Activated CD8-positive, alpha-beta T cell treated with anti-CD3 and anti-CD28 coated beads, Interleukin-2, amount 10 ng/mL, durations not matched to agents 7 days and 5 days (primary cell): ENCODE measurements at regions not wholly inside any gene's neighbourhood (a gene's known extent, or its start where the extent isn't known, plus 50 kb on each side); places are given as distances from the start of the nearest gene placed in this dataset.

Experiments
- ATAC-seq: fragments of 150-1000 bp; cut with Tn5 transposase; one replicate; pipeline ENCODE4 v1.10.0; 2021; ENCODE audit warnings: moderate library complexity
- CTCF ChIA-PET: fragments of 350-600 bp; sonication (Branson Sonifier 250); formaldehyde crosslinking; loops from one replicate; lab custom pipeline; 2021; ENCODE audit warnings: antibody characterized with exemption; lab: Charles Lee
- POLR2A ChIA-PET: fragments of 350-600 bp; sonication (Branson Sonifier 250); formaldehyde crosslinking; loops from one replicate; lab custom pipeline; 2021; ENCODE audit warnings: antibody characterized with exemption; lab: Charles Lee
- DNase-seq: peaks from one replicate; pipeline ENCODE4 v3.0.0-alpha.2; 2020
- H3K27ac Mint-ChIP-seq: one replicate; pipeline ENCODE4 v1.8.0; 2021; ENCODE audit warnings: mild to moderate bottlenecking, mixed read lengths
- H3K27me3 Mint-ChIP-seq: one replicate; pipeline ENCODE4 v1.8.0; 2021; ENCODE audit warnings: low read depth, mixed read lengths
- H3K36me3 Mint-ChIP-seq: one replicate; pipeline ENCODE4 v1.8.0; 2021; ENCODE audit warnings: low read depth, mixed read lengths
- H3K4me1 Mint-ChIP-seq: one replicate; pipeline ENCODE4 v1.8.0; 2021; ENCODE audit warnings: low read depth, mixed read lengths
- H3K4me3 Mint-ChIP-seq: one replicate; pipeline ENCODE4 v1.8.0; 2021; ENCODE audit warnings: mild to moderate bottlenecking, mixed read lengths
- H3K9me3 Mint-ChIP-seq: one replicate; pipeline ENCODE4 v1.8.0; 2022; ENCODE audit warnings: mixed read lengths; ENCODE audit not compliant: insufficient read depth

GRCh38 chr7:67989142-67989541 lies 992.5 kb downstream of the TYW1 start:
- DNase-seq (no peak), ATAC-seq (no peak)
- Mint-ChIP-seq H3K36me3 (peaks cover 1% of the 10 kb centered on the region), H3K27ac (no peak overlapping the region), H3K27me3 (no peaks in the 10 kb centered on the region), H3K4me1 (no peaks in the 10 kb centered on the region), H3K9me3 (peaks cover 5% of the 10 kb centered on the region), H3K4me3 (no peak overlapping the region)
- ChIA-PET CTCF (no interaction called here), POLR2A (no interaction called here)

- ATAC-seq (no peak), DNase-seq (no peak)
- ChIA-PET CTCF (no interaction called here), POLR2A (no interaction called here)
- H3K4me1 Mint-ChIP-seq: no peaks in the 10 kb centered on the region
- H3K27ac Mint-ChIP-seq: no peak overlapping the region
- peaks cover 1% of the 10 kb centered on the region for H3K36me3 Mint-ChIP-seq
- H3K27me3 Mint-ChIP-seq: no peaks in the 10 kb centered on the region
- H3K4me3 Mint-ChIP-seq: no peak overlapping the region
- H3K9me3 Mint-ChIP-seq: no peaks in the 10 kb centered on the region
Measured at GRCh38 chr7:67990003-67990402, 993.4 kb downstream of the TYW1 start.

- Mint-ChIP-seq H3K9me3 (no peaks in the 10 kb centered on the region), H3K4me1 (no peaks in the 10 kb centered on the region), H3K4me3 (no peak overlapping the region), H3K36me3 (peaks cover 1% of the 10 kb centered on the region), H3K27ac (no peak overlapping the region), H3K27me3 (no peaks in the 10 kb centered on the region)
- ChIA-PET CTCF (no interaction called here), POLR2A (no interaction called here)
- ATAC-seq (no peak), DNase-seq (no peak)
Measured at GRCh38 chr7:67990716-67991115, 994.1 kb downstream of the TYW1 start.

- H3K27ac Mint-ChIP-seq: no peak overlapping the region
- CTCF ChIA-PET: no interaction called here
- H3K36me3 Mint-ChIP-seq: peaks cover 1% of the 10 kb centered on the region
- no peaks in the 10 kb centered on the region for H3K4me1 Mint-ChIP-seq
- H3K4me3 Mint-ChIP-seq: no peak overlapping the region
- POLR2A ChIA-PET: no interaction called here
- DNase-seq (no peak), ATAC-seq (no peak)
- H3K27me3 Mint-ChIP-seq: no peaks in the 10 kb centered on the region
- peaks cover 3% of the 10 kb centered on the region for H3K9me3 Mint-ChIP-seq
Measured at GRCh38 chr7:67992287-67992686, 995.7 kb downstream of the TYW1 start.

GRCh38 chr7:68005992-68006391 lies 1009.4 kb downstream of the TYW1 start:
- Mint-ChIP-seq H3K4me3 (no peak overlapping the region), H3K9me3 (peaks cover 18% of the 10 kb centered on the region), H3K27ac (no peak overlapping the region), H3K36me3 (no peaks in the 10 kb centered on the region), H3K27me3 (no peaks in the 10 kb centered on the region), H3K4me1 (no peaks in the 10 kb centered on the region)
- ChIA-PET CTCF (no interaction called here), POLR2A (no interaction called here)
- DNase-seq (no peak), ATAC-seq (no peak)

- no peaks in the 10 kb centered on the region for H3K4me1 Mint-ChIP-seq
- H3K4me3 Mint-ChIP-seq: no peak overlapping the region
- ATAC-seq: no peak
- peaks cover 14% of the 10 kb centered on the region for H3K9me3 Mint-ChIP-seq
- no peak overlapping the region for H3K27ac Mint-ChIP-seq
- H3K27me3 Mint-ChIP-seq: no peaks in the 10 kb centered on the region
- ChIA-PET POLR2A (no interaction called here), CTCF (no interaction called here)
- DNase-seq: no peak
- H3K36me3 Mint-ChIP-seq: no peaks in the 10 kb centered on the region
Measured at GRCh38 chr7:68006619-68007018, 1010.0 kb downstream of the TYW1 start.

- CTCF ChIA-PET: no interaction called here
- H3K9me3 Mint-ChIP-seq: peaks cover 5% of the 10 kb centered on the region
Measured at GRCh38 chr7:68009716-68010115, 1013.1 kb downstream of the TYW1 start.

GRCh38 chr7:68014031-68014736 lies 1017.6 kb downstream of the TYW1 start:
- Mint-ChIP-seq H3K4me1 (no peaks in the 10 kb centered on the region), H3K27me3 (no peaks in the 10 kb centered on the region), H3K27ac (no peak overlapping the region), H3K4me3 (no peak overlapping the region), H3K9me3 (peaks cover 12% of the 10 kb centered on the region), H3K36me3 (no peaks in the 10 kb centered on the region)
- ATAC-seq (no peak), DNase-seq (no peak)
- ChIA-PET CTCF (no interaction called here), POLR2A (no interaction called here)

More at GRCh38 chr7:68009716-68010115, 1013.1 kb downstream of the TYW1 start:
- Mint-ChIP-seq H3K27me3 (no peaks in the 10 kb centered on the region), H3K27ac (no peak overlapping the region), H3K4me3 (no peak overlapping the region), H3K4me1 (no peaks in the 10 kb centered on the region), H3K36me3 (no peaks in the 10 kb centered on the region)
- DNase-seq: no peak
- POLR2A ChIA-PET: no interaction called here
- ATAC-seq: no peak

GRCh38 chr7:68015122-68015977 lies 1018.7 kb downstream of the TYW1 start:
- no peak for ATAC-seq
- ChIA-PET CTCF (no interaction called here), POLR2A (no interaction called here)
- Mint-ChIP-seq H3K9me3 (peaks cover 7% of the 10 kb centered on the region), H3K36me3 (no peaks in the 10 kb centered on the region), H3K4me3 (no peak overlapping the region), H3K27ac (no peak overlapping the region), H3K4me1 (no peaks in the 10 kb centered on the region), H3K27me3 (no peaks in the 10 kb centered on the region)
- DNase-seq: no peak

- POLR2A ChIA-PET: no interaction called here
Measured at GRCh38 chr7:68015978-68016532, 1019.4 kb downstream of the TYW1 start.

GRCh38 chr7:68020102-68020501 lies 1023.5 kb downstream of the TYW1 start:
- DNase-seq (no peak), ATAC-seq (no peak)
- H3K27ac Mint-ChIP-seq: no peak overlapping the region
- no peaks in the 10 kb centered on the region for H3K4me1 Mint-ChIP-seq
- ChIA-PET POLR2A (no interaction called here), CTCF (no interaction called here)
- H3K9me3 Mint-ChIP-seq: peaks cover 7% of the 10 kb centered on the region
- no peaks in the 10 kb centered on the region for H3K27me3 Mint-ChIP-seq
- H3K4me3 Mint-ChIP-seq: no peak overlapping the region
- no peaks in the 10 kb centered on the region for H3K36me3 Mint-ChIP-seq

More at GRCh38 chr7:68015978-68016532, 1019.4 kb downstream of the TYW1 start:
- DNase-seq: no peak
- CTCF ChIA-PET: no interaction called here
- peaks cover 7% of the 10 kb centered on the region for H3K9me3 Mint-ChIP-seq
- no peaks in the 10 kb centered on the region for H3K27me3 Mint-ChIP-seq
- no peak overlapping the region for H3K4me3 Mint-ChIP-seq
- no peaks in the 10 kb centered on the region for H3K36me3 Mint-ChIP-seq
- ATAC-seq: no peak
- no peak overlapping the region for H3K27ac Mint-ChIP-seq
- H3K4me1 Mint-ChIP-seq: no peaks in the 10 kb centered on the region

GRCh38 chr7:68025369-68025768 lies 1028.7 kb downstream of the TYW1 start:
- POLR2A ChIA-PET: no interaction called here
- no peaks in the 10 kb centered on the region for H3K27me3 Mint-ChIP-seq
- no peak overlapping the region for H3K4me3 Mint-ChIP-seq
- H3K36me3 Mint-ChIP-seq: no peaks in the 10 kb centered on the region
- no peak for ATAC-seq
- H3K9me3 Mint-ChIP-seq: peaks cover 14% of the 10 kb centered on the region
- no peak overlapping the region for H3K27ac Mint-ChIP-seq
- DNase-seq: no peak
- H3K4me1 Mint-ChIP-seq: no peaks in the 10 kb centered on the region
- CTCF ChIA-PET: no interaction called here
